ENCODE measurements at regions not wholly inside any gene's neighbourhood (a gene's known extent, or its start where the extent isn't known, plus 50 kb on each side); places are given as distances from the start of the nearest gene placed in this dataset.
"Not testable (repeated sequence)": the region's sequence is repeated elsewhere in the genome, so short reads cannot be mapped to it uniquely, and the experiment has no call there.

GRCh38 chr3:147244397-147244796 is 161.9 kb downstream of the ZIC4 start:
- no peak overlapping the region for H3K27ac ChIP-seq (ENCODE audit: low read depth, low read length, poor library complexity, severe bottlenecking)
- POLR2A ChIA-PET, result no interaction called here
- no TSS peak for BruUV-seq (replicated peaks)
- H3K9me3 ChIP-seq (ENCODE audit: low read length), result no peaks in the 10 kb centered on the region
- CTCF ChIA-PET (ENCODE audit: unreplicated experiment), result no interaction called here
- DNase-seq (ENCODE audit: low spot score), result no peak
- TF ChIP-seq CTCF (conservative IDR thresholded peaks at IDR 0.05; ENCODE audit: low read length) (no peak), EZH2phosphoT487 (IDR thresholded peaks at IDR 0.05; ENCODE audit: borderline replicate concordance, low read depth, low read length) (no peak)
- no peak overlapping the region for H3K4me3 ChIP-seq (ENCODE audit: low read depth, low read length, poor library complexity, severe bottlenecking)
- H3K79me2 ChIP-seq (ENCODE audit: insufficient read depth, low read depth, low read length), result no peaks in the 10 kb centered on the region
- intact Hi-C loops (cut with micrococcal nuclease; ENCODE audit: unreplicated experiment), result no loop called here
- H3K9me2 ChIP-seq (ENCODE audit: insufficient read depth, low read length), result no peaks in the 10 kb centered on the region
- no peaks in the 10 kb centered on the region for H3K36me3 ChIP-seq (ENCODE audit: insufficient read depth, low read length)
- no peaks in the 10 kb centered on the region for H3K4me1 ChIP-seq (ENCODE audit: insufficient read depth, low read length, poor library complexity, severe bottlenecking)
- H4K20me1 ChIP-seq (ENCODE audit: insufficient read depth, low read length), result no peaks in the 10 kb centered on the region
- no peak overlapping the region for H3K4me2 ChIP-seq (ENCODE audit: low read length)
- no peak overlapping the region for H2AFZ ChIP-seq (ENCODE audit: low read length)

DNA sequence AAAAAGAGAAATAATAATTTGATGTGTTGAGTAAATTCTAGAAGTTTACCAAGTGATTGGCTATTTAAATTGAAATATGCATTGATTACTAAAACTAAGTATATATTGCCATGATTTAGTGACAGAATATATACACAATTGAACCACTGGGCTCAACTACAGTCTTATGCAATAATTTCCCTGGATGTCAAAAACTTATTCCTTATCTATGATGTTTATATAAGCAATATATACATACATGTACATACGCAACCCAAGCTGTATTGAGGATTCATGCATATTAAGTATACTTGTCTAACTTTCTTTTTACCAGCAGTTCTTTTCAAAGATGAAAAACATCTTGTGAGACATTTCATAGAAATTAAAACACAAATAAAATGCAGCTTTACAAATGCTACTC is 165.8 kb downstream of the ZIC4 start:
- BruUV-seq (replicated peaks), result no TSS peak

DNA sequence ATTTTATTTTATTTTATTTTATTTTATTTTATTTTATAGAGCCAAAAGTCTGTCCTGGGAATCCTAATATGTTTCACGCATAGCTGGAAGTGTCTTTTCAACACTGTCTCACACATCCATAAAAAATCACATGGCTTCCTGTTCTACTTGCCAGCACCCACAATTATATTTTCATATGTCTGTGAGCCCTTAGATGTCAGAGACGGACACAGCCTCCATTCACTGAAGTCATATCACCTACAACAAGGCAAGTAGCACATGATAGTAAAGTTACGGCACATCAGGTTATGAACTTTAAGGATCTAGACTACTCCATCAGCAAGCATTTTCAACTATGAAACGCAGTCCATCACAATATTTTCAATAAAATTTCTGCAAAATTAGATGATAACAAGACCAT is 168.4 kb downstream of the ZIC4 start:
- no peaks in the 10 kb centered on the region for H3K79me2 ChIP-seq (ENCODE audit: insufficient read depth, low read depth, low read length)
- no peaks in the 10 kb centered on the region for H3K36me3 ChIP-seq (ENCODE audit: insufficient read depth, low read length)
- ChIA-PET CTCF (ENCODE audit: unreplicated experiment) (no interaction called here), POLR2A (interaction anchor here (1.2 kb wide), 1 partner anchor 31 kb away, joined by 3 read pairs; no protein-coding TSS in a partner anchor)
- H3K4me2 ChIP-seq (ENCODE audit: low read length), result no peak overlapping the region
- H4K20me1 ChIP-seq (ENCODE audit: insufficient read depth, low read length), result no peaks in the 10 kb centered on the region
- no peaks in the 10 kb centered on the region for H3K9me3 ChIP-seq (ENCODE audit: low read length)
- BruUV-seq (replicated peaks), result no TSS peak
- DNase-seq (ENCODE audit: low spot score), result no peak
- no peak overlapping the region for H3K4me3 ChIP-seq (ENCODE audit: low read depth, low read length, poor library complexity, severe bottlenecking)
- no peaks in the 10 kb centered on the region for H3K9me2 ChIP-seq (ENCODE audit: insufficient read depth, low read length)
- H3K27ac ChIP-seq (ENCODE audit: low read depth, low read length, poor library complexity, severe bottlenecking), result no peak overlapping the region
- H2AFZ ChIP-seq (ENCODE audit: low read length), result no peak overlapping the region
- H3K4me1 ChIP-seq (ENCODE audit: insufficient read depth, low read length, poor library complexity, severe bottlenecking), result no peaks in the 10 kb centered on the region
- TF ChIP-seq CTCF (conservative IDR thresholded peaks at IDR 0.05; ENCODE audit: low read length) (no peak), EZH2phosphoT487 (IDR thresholded peaks at IDR 0.05; ENCODE audit: borderline replicate concordance, low read depth, low read length) (no peak)
- intact Hi-C loops (cut with micrococcal nuclease; ENCODE audit: unreplicated experiment), result no loop called here

More for the DNA sequence above, 165.8 kb downstream of the ZIC4 start:
- Histone ChIP-seq H3K9me2 (ENCODE audit: insufficient read depth, low read length) (no peaks in the 10 kb centered on the region), H3K27ac (ENCODE audit: low read depth, low read length, poor library complexity, severe bottlenecking) (no peak overlapping the region), H3K4me2 (ENCODE audit: low read length) (no peak overlapping the region), H3K4me3 (ENCODE audit: low read depth, low read length, poor library complexity, severe bottlenecking) (no peak overlapping the region), H4K20me1 (ENCODE audit: insufficient read depth, low read length) (no peaks in the 10 kb centered on the region), H2AFZ (ENCODE audit: low read length) (no peak overlapping the region), H3K4me1 (ENCODE audit: insufficient read depth, low read length, poor library complexity, severe bottlenecking) (no peaks in the 10 kb centered on the region), H3K9me3 (ENCODE audit: low read length) (no peaks in the 10 kb centered on the region), H3K79me2 (ENCODE audit: insufficient read depth, low read depth, low read length) (no peaks in the 10 kb centered on the region), H3K36me3 (ENCODE audit: insufficient read depth, low read length) (no peaks in the 10 kb centered on the region)
- intact Hi-C loops (cut with micrococcal nuclease; ENCODE audit: unreplicated experiment), result no loop called here
- no peak for DNase-seq (ENCODE audit: low spot score)
- TF ChIP-seq EZH2phosphoT487 (IDR thresholded peaks at IDR 0.05; ENCODE audit: borderline replicate concordance, low read depth, low read length), result no peak
- TF ChIP-seq CTCF (conservative IDR thresholded peaks at IDR 0.05; ENCODE audit: low read length), result no peak
- ChIA-PET CTCF (ENCODE audit: unreplicated experiment) (no interaction called here), POLR2A (no interaction called here)

DNA sequence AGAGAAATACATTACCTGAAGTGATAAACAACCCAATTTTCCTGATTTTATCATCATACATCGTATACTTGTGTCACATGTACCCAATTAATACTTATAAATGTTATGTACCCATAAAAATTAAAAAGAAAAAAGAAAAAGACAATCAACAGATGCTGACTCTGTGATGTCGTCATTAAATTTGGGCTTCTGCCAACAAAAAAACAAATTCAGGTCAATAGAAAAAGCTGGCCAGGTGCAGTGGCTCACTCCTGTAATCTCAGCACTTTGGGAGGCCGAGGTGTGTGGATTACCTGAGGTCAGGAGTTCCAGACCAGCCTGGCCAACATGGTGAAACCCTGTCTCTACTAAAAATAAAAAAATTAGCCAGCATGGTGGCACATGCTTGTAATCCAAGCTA is 174.4 kb downstream of the ZIC4 start:
- H3K4me3 ChIP-seq (ENCODE audit: low read depth, low read length, poor library complexity, severe bottlenecking); H3K36me3 ChIP-seq (ENCODE audit: insufficient read depth, low read length); H3K27ac ChIP-seq (ENCODE audit: low read depth, low read length, poor library complexity, severe bottlenecking); CTCF ChIA-PET (ENCODE audit: unreplicated experiment); POLR2A ChIA-PET; H3K4me2 ChIP-seq (ENCODE audit: low read length); intact Hi-C loops (cut with micrococcal nuclease; ENCODE audit: unreplicated experiment); H4K20me1 ChIP-seq (ENCODE audit: insufficient read depth, low read length); H3K4me1 ChIP-seq (ENCODE audit: insufficient read depth, low read length, poor library complexity, severe bottlenecking); H2AFZ ChIP-seq (ENCODE audit: low read length); H3K9me3 ChIP-seq (ENCODE audit: low read length); H3K79me2 ChIP-seq (ENCODE audit: insufficient read depth, low read depth, low read length); DNase-seq (ENCODE audit: low spot score); BruUV-seq (replicated peaks); H3K9me2 ChIP-seq (ENCODE audit: insufficient read depth, low read length): not testable (repeated sequence)

All from OCI-LY7 (cell line).